Stimulated activated CD4-positive, alpha-beta T cell treated with anti-CD3 and anti-CD28 coated beads, Interleukin-15, amount 100 ng/mL, for 24 hours (primary cell): ENCODE measurements at regions not wholly inside any gene's neighbourhood (a gene's known extent, or its start where the extent isn't known, plus 50 kb on each side); places are given as distances from the start of the nearest gene placed in this dataset.

Experiments used
- DNase-seq: peaks from one replicate; pipeline ENCODE4 v3.0.0-alpha.2; 2020

- DNase-seq = no peak
Measured at GRCh38 chr1:186735463-186735862, 55.2 kb upstream of the PTGS2 start.

DNA sequence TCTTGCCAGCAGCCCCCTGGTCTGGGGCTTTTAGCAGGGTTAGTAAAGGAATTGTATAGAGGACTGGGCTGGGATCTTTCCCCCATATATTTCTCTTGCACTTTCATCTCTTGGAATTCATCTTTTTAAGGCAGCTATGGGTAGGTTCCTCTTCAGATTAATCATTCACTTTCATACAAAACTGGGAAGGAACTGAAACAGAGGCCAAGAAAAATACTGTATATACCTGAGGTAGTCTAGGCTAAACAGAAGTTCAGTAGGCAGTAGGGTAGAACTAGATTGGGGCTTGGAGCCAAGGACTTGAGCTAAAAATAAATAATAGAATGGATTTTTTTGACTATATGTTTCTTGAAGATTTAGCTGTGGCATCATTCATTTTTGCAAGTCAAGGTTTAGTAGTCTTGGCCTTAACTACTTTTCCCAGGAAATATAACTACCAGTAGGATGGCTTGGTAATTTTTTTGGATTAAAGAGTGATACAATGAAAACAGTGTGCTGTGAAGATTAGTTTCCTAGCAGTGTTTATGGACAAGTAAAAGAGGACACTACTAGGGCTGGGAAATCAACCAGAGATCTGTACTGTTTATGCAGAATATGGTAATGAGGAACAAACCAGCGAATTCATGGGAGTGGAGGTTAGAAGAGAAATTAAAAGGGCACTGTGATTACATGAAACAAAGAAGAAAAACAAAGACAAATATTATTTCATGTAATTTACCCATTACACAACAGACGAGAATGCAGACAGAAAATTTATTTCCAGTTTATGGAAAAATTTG is 50.9 kb upstream of the PTGS2 start:
- no peak for DNase-seq
